ENCODE measurements at regions not wholly inside any gene's neighbourhood (a gene's known extent, or its start where the extent isn't known, plus 50 kb on each side); places are given as distances from the start of the nearest gene placed in this dataset.

- Histone ChIP-seq H3K4me1 (ENCODE audit: insufficient read depth) (no peaks in the 10 kb centered on the region), H3K4me3 (no peak overlapping the region), H3K9me3 (no peaks in the 10 kb centered on the region), H3K36me3 (no peaks in the 10 kb centered on the region), H3K27ac (no peak overlapping the region), H3K27me3 (no peaks in the 10 kb centered on the region)
- DNase-seq = no peak
- TF ChIP-seq POLR2A (IDR thresholded peaks at IDR 0.05) = no peak
- TF ChIP-seq CTCF (IDR thresholded peaks at IDR 0.05) = no peak
- no peak for TF ChIP-seq EP300 (IDR thresholded peaks at IDR 0.05)
- intact Hi-C loops (cut with DNase I) = no loop called here
- 73 to 77% (median 75%) methylated on average over 2 of the region's 2 CpGs for WGBS, 3 donors
These were observed 398.8 kb upstream of the FAT3 start for GRCh38 chr11:91825777-91826176.

DNA sequence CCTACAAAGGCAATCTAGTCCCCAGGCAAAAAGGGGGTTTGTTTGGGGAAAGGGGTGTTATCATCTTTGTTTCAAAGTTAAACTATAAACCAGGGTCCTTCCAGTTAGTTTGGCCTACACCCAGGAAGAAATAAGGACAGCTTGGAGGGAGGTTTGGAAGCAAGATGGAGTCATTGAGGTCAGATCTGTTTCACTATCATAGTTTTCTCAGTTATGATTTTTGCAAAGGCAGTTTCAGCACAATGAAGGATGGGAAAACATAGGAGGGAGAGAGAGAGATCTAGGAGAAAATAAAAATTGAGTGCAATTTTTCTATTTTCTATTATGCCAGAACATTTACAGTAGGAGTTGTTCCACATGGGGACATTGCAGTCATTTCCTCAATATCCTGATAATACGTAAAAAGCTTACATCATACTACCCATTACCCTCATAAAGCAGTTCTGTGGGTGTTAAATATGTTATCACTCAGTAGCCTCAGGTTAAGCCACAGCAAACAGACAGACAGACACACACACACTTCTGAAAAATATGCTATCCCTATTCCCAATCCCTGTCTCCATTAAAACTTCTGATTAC lies 401.3 kb upstream of the FAT3 start:
- Histone ChIP-seq H3K36me3 (no peaks in the 10 kb centered on the region), H3K27me3 (no peaks in the 10 kb centered on the region), H3K27ac (no peak overlapping the region), H3K9me3 (no peaks in the 10 kb centered on the region), H3K4me3 (no peak overlapping the region), H3K4me1 (ENCODE audit: insufficient read depth) (no peaks in the 10 kb centered on the region)
- no peak for TF ChIP-seq CTCF (IDR thresholded peaks at IDR 0.05)
- TF ChIP-seq EP300 (IDR thresholded peaks at IDR 0.05) = no peak
- intact Hi-C loops (cut with DNase I) = no loop called here
- no peak for DNase-seq
- WGBS, 3 donors = 43 to 83% (median 75%) methylated on average over 1 of the region's 1 CpG

DNA sequence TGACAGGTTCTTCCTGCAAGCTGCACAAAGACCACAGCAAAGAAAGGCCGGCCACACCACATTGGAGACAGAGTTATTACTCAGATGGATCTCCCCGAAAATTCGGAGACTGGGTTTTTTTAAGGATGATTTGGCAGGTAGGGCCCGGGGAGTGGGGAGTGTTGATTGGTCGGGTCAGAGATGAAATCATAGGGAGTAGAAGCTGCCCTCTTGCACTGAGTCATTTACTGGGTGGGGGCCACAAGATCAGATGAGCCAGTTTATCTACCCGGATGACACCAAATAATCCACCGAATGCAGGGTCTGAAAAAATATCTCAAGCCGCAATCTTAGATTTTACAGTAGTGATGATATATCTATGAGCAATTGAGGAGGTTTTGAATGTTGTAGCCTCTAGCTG lies 401.8 kb upstream of the FAT3 start:
- Histone ChIP-seq H3K27ac (no peak overlapping the region), H3K4me1 (ENCODE audit: insufficient read depth) (no peaks in the 10 kb centered on the region), H3K27me3 (no peaks in the 10 kb centered on the region), H3K9me3 (no peaks in the 10 kb centered on the region), H3K36me3 (no peaks in the 10 kb centered on the region), H3K4me3 (no peak overlapping the region)
- intact Hi-C loops (cut with DNase I) = no loop called here
- WGBS, 3 donors = 92 to 95% (median 93%) methylated on average over 8 of the region's 8 CpGs
- DNase-seq = no peak
- TF ChIP-seq EP300 (IDR thresholded peaks at IDR 0.05) = no peak
- TF ChIP-seq POLR2A (IDR thresholded peaks at IDR 0.05) = no peak
- no peak for TF ChIP-seq CTCF (IDR thresholded peaks at IDR 0.05)

GRCh38 chr11:91820709-91821108 lies 403.9 kb upstream of the FAT3 start:
- Histone ChIP-seq H3K27me3 (no peaks in the 10 kb centered on the region), H3K9me3 (no peaks in the 10 kb centered on the region), H3K4me1 (ENCODE audit: insufficient read depth) (no peaks in the 10 kb centered on the region), H3K27ac (no peak overlapping the region), H3K4me3 (no peak overlapping the region), H3K36me3 (no peaks in the 10 kb centered on the region)
- WGBS, 3 donors = 90 to 94% (median 92%) methylated on average over 3 of the region's 3 CpGs
- TF ChIP-seq POLR2A (IDR thresholded peaks at IDR 0.05) (no peak), EP300 (IDR thresholded peaks at IDR 0.05) (no peak), CTCF (IDR thresholded peaks at IDR 0.05) (no peak)
- DNase-seq = no peak
- intact Hi-C loops (cut with DNase I) = no loop called here

All from ovary (tissue), 7 donors.